Choroid plexus epithelial cell (primary cell): ENCODE measurements at regions not wholly inside any gene's neighbourhood (a gene's known extent, or its start where the extent isn't known, plus 50 kb on each side); places are given as distances from the start of the nearest gene placed in this dataset.
"Not testable (repeated sequence)": the region's sequence is repeated elsewhere in the genome, so short reads cannot be mapped to it uniquely, and the experiment has no call there.

Experiments used
- DNase-seq: peaks from one replicate; pipeline ENCODE4 v3.0.0-alpha.2; 2010; ENCODE audit warnings: low read depth
- H3K4me3 ChIP-seq: 2 replicates; pipeline ENCODE4 v1.5.1; 2011; ENCODE audit warnings: low read depth, mild to moderate bottlenecking, control low read depth, low read length, moderate library complexity
- TF ChIP-seq, protein P1 (sequence below): conservative IDR thresholded peaks from 2 replicates; pipeline ENCODE4 v1.5.1; 2011; ENCODE audit warnings: low read depth, mild to moderate bottlenecking, control low read depth, inconsistent platforms, low read length, moderate library complexity

DNA sequence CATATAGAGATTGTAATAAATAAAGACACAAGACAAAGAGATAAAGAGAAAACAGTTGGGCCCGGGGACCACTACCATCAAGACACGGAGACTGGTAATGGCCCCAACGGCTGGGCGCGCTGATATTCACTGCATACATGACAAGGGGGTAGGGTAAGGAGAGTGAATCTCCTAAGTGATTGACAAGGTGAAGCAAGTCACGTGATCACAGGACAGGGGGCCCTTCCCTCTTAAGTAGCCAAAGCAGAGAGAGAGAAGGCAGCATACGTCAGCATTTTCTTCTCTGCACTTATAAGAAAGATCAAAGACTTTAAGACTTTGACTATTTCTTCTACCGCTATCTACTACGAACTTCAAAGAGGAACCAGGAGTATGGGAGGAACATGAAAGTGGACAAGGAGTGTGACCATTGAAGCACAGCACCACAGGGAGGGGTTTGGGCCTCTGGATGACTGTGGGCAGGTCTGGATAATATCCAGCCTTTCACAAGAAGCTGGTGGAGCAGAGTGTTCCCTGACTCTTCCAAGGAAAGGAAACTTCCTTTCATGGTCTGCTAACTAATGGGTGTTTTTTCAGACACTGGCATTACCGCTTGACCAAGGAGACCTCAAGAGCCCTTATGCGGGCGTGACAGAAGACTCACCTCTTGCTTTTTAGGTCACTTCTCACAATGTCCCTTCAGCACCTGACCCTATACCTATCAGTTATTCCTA is 75.6 kb downstream of the MRPL39 start:
- not testable (repeated sequence) for DNase-seq, H3K4me3 ChIP-seq

DNA sequence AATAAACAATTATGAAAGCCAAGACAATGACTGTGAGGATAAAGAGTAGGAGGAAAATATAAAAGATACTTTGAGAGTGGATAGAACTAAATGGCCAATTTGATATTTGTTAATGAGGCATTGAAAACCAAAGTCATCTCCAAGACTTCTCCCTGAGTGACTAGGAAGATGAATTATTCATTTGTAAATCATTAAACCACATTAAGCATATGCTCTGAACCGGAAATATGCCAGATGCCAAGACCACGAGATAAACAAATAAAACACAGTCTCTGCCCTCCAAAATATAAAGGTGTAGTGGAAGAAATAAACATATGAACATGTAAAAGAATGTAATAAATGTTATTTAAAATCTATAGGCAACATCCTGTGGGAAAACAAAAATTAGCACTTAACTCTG is 78.8 kb downstream of the MRPL39 start:
- no peak overlapping the region for H3K4me3 ChIP-seq
- no peak for DNase-seq
- TF ChIP-seq, protein P1, sequence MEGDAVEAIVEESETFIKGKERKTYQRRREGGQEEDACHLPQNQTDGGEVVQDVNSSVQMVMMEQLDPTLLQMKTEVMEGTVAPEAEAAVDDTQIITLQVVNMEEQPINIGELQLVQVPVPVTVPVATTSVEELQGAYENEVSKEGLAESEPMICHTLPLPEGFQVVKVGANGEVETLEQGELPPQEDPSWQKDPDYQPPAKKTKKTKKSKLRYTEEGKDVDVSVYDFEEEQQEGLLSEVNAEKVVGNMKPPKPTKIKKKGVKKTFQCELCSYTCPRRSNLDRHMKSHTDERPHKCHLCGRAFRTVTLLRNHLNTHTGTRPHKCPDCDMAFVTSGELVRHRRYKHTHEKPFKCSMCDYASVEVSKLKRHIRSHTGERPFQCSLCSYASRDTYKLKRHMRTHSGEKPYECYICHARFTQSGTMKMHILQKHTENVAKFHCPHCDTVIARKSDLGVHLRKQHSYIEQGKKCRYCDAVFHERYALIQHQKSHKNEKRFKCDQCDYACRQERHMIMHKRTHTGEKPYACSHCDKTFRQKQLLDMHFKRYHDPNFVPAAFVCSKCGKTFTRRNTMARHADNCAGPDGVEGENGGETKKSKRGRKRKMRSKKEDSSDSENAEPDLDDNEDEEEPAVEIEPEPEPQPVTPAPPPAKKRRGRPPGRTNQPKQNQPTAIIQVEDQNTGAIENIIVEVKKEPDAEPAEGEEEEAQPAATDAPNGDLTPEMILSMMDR = no peak

DNA sequence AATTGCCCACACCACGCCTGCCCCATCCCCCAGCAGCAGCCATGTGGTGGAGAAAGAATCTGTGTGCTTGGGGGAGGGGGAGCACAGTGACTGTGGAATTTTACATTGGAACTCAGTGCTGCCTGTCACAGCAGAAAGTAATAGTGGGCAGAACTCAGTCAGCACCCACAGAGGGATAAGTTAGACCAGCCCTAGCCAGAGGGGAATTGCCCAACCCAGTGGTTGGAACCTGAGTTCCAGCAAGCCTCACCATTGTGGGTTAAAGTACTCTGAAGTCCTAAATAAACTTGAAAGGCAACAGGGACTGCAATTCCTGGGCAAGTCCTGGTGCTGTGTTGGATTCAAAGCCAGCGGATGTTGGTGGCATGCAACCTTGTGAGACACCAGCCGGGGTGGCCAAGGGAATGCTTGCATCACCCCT is 88.8 kb downstream of the MRPL39 start:
- TF ChIP-seq, protein P1 = no peak
- no peak overlapping the region for H3K4me3 ChIP-seq
- peak; percentile 18 for DNase-seq

DNA sequence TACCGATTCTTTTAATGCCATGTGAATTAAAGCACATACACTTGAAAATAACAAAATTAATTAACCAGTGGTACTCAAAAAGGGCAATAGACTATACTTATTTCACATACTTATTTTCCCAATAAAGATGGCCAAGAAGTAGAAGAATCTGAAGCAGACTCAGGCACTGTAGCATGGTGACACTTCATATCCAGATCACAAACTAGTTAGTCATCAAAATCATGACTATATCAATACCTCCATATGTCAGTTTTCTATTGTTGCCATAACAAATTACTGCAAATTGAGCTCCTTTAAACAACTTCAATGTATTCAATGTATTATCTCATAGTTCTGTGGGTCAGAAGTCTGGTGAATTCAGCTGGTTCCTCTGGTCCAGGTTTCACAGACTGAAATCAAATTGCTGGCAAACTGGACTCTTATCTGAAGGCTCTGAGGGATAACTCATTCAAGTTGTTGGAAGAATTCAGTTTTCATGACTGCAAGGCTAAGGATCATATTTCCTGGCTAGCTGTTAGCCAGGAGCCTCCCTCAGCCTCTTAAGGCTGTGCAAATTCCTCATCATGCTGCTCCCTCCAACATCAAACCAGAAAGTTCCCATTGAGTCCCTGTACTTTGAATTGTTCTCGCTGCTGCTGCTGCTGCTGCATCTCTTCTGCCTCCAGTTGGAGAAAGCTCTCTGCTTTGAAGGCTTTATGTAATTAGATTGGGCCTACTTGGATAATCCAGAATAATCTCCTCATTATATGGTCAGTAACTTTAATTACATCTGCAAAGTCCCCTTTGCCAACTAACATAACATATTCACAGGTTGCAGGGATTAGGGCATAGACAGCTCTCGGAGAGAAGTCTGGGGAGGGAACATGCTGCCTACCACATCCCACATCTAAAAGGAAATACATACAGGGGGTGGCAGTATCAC is 91.5 kb downstream of the MRPL39 start:
- H3K4me3 ChIP-seq = no peak overlapping the region
- peak; percentile 62 for DNase-seq
- TF ChIP-seq, protein P1 = no peak

DNA sequence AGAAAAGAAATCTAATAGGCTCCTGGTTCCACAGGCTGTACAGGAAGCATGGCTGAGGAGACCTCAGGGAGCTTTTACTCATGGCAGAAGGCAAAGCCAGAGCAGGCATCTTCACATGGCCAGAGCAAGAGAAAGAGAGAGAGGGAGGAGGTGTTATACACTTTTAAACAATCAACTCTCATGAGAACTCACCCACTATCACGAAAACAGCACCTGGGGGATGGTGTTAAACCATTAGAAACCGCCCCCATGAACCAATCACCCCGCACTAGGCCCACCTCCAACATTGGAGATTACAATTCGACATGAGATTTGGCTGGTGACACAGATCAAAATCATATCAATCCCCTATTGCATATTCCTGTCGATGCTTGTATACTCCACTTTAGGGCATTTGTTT is 93.5 kb downstream of the MRPL39 start:
- DNase-seq = no peak
- TF ChIP-seq, protein P1 = no peak

DNA sequence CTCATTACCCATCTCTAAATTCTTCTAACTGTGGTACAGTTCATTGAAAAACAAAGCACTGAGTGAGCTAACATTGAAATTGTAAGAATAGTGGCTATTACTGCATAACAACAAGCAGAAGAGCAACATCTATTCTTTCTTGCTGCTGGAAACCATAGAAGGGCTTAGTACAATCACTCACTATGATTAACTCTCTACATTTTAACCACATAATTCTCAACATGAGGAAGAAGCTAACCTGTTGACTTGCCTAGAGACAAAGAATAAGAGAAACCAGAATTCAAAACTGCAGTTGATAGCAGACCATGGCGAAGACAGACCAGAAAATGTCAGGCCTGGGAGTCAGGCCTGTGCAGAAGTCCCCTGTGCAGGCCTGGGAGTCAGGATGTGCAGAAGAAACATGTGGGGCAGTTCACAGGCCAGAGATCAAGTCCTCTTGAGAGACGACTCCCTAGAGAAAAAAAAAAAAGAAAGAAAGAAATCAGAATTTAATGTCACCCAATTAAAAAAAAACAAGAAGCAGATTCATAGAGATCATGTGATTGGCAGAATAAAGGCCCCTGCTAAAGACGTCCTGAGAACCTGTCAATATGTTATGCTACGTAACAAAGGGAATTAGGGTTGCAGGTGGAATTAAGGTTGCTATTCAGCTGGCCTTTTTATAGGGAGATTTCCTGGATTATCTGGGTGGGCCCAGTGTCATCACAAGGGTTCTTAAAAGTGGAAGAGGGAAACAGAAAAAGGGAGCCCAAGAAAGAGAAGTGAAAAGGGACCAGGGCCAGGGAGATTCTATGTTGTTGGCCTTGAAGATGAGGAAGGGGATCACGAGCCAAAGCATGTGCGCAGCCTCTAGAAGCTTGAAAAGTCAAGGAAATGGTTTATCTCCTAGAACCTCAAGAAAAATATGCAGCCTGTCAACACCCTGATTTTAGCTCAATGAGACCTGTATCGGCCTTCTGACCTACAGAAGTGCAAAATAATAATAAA is 94.9 kb downstream of the MRPL39 start:
- TF ChIP-seq, protein P1 = no peak
- H3K4me3 ChIP-seq = no peak overlapping the region
- DNase-seq = peak; percentile 19

More for the DNA sequence above, 93.5 kb downstream of the MRPL39 start:
- H3K4me3 ChIP-seq = no peak overlapping the region
